PC-3 (cell line): ENCODE measurements at regions not wholly inside any gene's neighbourhood (a gene's known extent, or its start where the extent isn't known, plus 50 kb on each side); places are given as distances from the start of the nearest gene placed in this dataset.

Experiments used
- ATAC-seq: fragments of 200-7000 bp; cut with Tn5 transposase; 2 replicates; pipeline ENCODE4 v1.9.1; 2020; ENCODE audit warnings: mild to moderate bottlenecking, moderate library complexity
- BruUV-seq: library from RNA; stranded (reverse); fragments of 400-500 nt; replicated peaks from 2 replicates; lab custom pipeline; 2021; lab: Mats Ljungman, UMichigan
- CTCF ChIA-PET: fragments of 300-600 bp; sonication (Branson Sonifier 250); formaldehyde crosslinking; loops from one replicate; lab custom pipeline; 2022; ENCODE audit warnings: antibody characterized with exemption; lab: Charles Lee
- POLR2A ChIA-PET: fragments of 300-600 bp; sonication (Branson Sonifier 250); formaldehyde crosslinking; loops from one replicate; lab custom pipeline; 2022; ENCODE audit warnings: antibody characterized with exemption; ENCODE audit not compliant: unreplicated experiment; lab: Charles Lee
- DNase-seq: peaks from one replicate; pipeline ENCODE4 v3.0.0-alpha.2; 2015
- H2AFZ ChIP-seq: fragments of 300-600 bp; sonication (generic); 2 replicates; pipeline ENCODE4 v1.6.0; 2016; ENCODE audit warnings: antibody characterized with exemption, low read length
- H3F3A ChIP-seq: fragments of 300-600 bp; sonication (generic); one replicate; pipeline ENCODE4 v1.6.0; 2017; ENCODE audit warnings: antibody characterized with exemption, low read length, control low read depth, mild to moderate bottlenecking; ENCODE audit not compliant: unreplicated experiment
- H3K27ac ChIP-seq: fragments of 300-600 bp; sonication (generic); 2 replicates; pipeline ENCODE4 v1.5.1; 2016; ENCODE audit warnings: mild to moderate bottlenecking, low read length
- H3K27me3 ChIP-seq: fragments of 300-600 bp; sonication (generic); 2 replicates; pipeline ENCODE4 v1.6.1; 2016; ENCODE audit warnings: low read length, mixed read lengths
- H3K36me3 ChIP-seq: fragments of 300-600 bp; sonication (generic); 2 replicates; pipeline ENCODE4 v1.6.1; 2016; ENCODE audit warnings: low read depth, mixed run types, low read length, mixed read lengths
- H3K4me1 ChIP-seq: fragments of 300-600 bp; sonication (generic); 2 replicates; pipeline ENCODE4 v1.5.1; 2016; ENCODE audit warnings: low read length; ENCODE audit not compliant: insufficient read depth
- H3K4me2 ChIP-seq: fragments of 300-600 bp; sonication (generic); 2 replicates; pipeline ENCODE4 v1.6.0; 2016; ENCODE audit warnings: low read length
- H3K4me3 ChIP-seq: fragments of 300-600 bp; sonication (generic); 2 replicates; pipeline ENCODE4 v1.5.1; 2016; ENCODE audit warnings: mild to moderate bottlenecking, low read length, mixed read lengths
- H3K79me2 ChIP-seq: fragments of 300-600 bp; sonication (generic); 2 replicates; pipeline ENCODE4 v1.6.1; 2017; ENCODE audit warnings: low read length, mixed read lengths
- H3K9ac ChIP-seq: fragments of 300-600 bp; sonication (generic); 2 replicates; pipeline ENCODE4 v1.6.0; 2016; ENCODE audit warnings: mild to moderate bottlenecking, low read length
- H3K9me2 ChIP-seq: fragments of 300-600 bp; sonication (generic); replicated peaks from 2 replicates; pipeline ENCODE4 v1.6.1; 2016; ENCODE audit warnings: mixed run types, low read length, mixed read lengths
- H3K9me3 ChIP-seq: fragments of 300-600 bp; sonication (generic); 2 replicates; pipeline ENCODE4 v1.6.1; 2016; ENCODE audit warnings: low read length, mixed read lengths
- H4K20me1 ChIP-seq: fragments of 300-600 bp; sonication (generic); 2 replicates; pipeline ENCODE4 v1.6.1; 2016; ENCODE audit warnings: low read length, mixed read lengths
- CTCF ChIP-seq: fragments of 300-600 bp; sonication (generic); conservative IDR thresholded peaks from 2 replicates; pipeline ENCODE4 v1.5.1; 2017; ENCODE audit warnings: antibody characterized with exemption, low read depth, mild to moderate bottlenecking, low read length
- EZH2 ChIP-seq: fragments of 300-600 bp; sonication (generic); IDR thresholded peaks from one replicate; pipeline ENCODE4 v1.6.1; 2017; ENCODE audit warnings: antibody characterized with exemption, mild to moderate bottlenecking, low read length; ENCODE audit not compliant: unreplicated experiment
- EZH2phosphoT487 ChIP-seq: fragments of 300-600 bp; sonication (generic); IDR thresholded peaks from 2 replicates; pipeline ENCODE4 v1.6.1; 2018; ENCODE audit warnings: mild to moderate bottlenecking, antibody characterized with exemption, low read length, borderline replicate concordance
- intact Hi-C: fragments of 100-400 bp; cut with micrococcal nuclease; formaldehyde crosslinking; loops from 2 replicates; pipeline ENCODE4 v1.9.0; 2023

GRCh38 chr5:8691221-8691620 is 822.3 kb downstream of the MTRR start:
- no peaks in the 10 kb centered on the region for H3F3A ChIP-seq
- ChIA-PET POLR2A (no interaction called here), CTCF (no interaction called here)
- BruUV-seq = no TSS peak
- intact Hi-C loops = no loop called here
- 0 out of 2 replicates have a peak, but pooled peaks cover 5% of the 10 kb centered on the region for H3K9me2 ChIP-seq
- H4K20me1 ChIP-seq = no peaks in the 10 kb centered on the region
- H3K36me3 ChIP-seq = no peaks in the 10 kb centered on the region
- H3K27me3 ChIP-seq = no peaks in the 10 kb centered on the region
- no peak overlapping the region for H3K4me3 ChIP-seq
- no peaks in the 10 kb centered on the region for H3K9me3 ChIP-seq
- no peak for DNase-seq
- no peaks in the 10 kb centered on the region for H3K4me1 ChIP-seq
- no peak overlapping the region for H3K4me2 ChIP-seq
- no peak for TF ChIP-seq CTCF
- no peak for TF ChIP-seq EZH2
- TF ChIP-seq EZH2phosphoT487 = no peak
- H3K9ac ChIP-seq = no peak overlapping the region
- H3K79me2 ChIP-seq = no peaks in the 10 kb centered on the region
- H2AFZ ChIP-seq = no peak overlapping the region
- H3K27ac ChIP-seq = no peak overlapping the region
- ATAC-seq = no peak

DNA sequence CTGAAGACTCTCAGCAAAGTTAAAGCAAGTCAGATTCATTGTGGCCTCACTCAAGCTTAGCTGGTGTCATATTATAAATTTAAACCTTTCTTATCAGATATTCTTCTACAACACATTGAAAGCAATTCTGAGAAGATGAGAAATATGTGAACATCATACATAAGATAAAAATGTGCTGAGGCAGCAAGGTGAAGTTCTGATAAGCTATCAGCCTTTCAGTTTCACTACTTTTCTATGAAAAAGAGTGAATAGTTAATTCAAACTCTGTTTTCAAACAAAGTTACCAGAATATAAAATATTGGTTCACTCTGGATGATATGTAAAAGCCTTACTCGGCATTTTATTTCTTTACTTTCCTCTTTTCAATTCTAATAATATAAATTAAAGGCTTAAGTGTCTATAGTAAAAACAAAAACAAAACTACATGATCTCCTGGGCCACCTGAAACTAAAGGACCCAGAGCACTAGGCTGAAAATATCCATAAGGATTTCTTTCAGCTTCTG is 824.4 kb downstream of the MTRR start:
- Histone ChIP-seq H3K9ac (no peak overlapping the region), H3F3A (no peaks in the 10 kb centered on the region), H3K27ac (no peak overlapping the region), H3K9me2 (0 out of 2 replicates have a peak, but pooled peaks cover 5% of the 10 kb centered on the region), H3K4me2 (no peak overlapping the region), H3K36me3 (no peaks in the 10 kb centered on the region), H3K9me3 (no peaks in the 10 kb centered on the region), H2AFZ (no peak overlapping the region), H3K79me2 (no peaks in the 10 kb centered on the region), H4K20me1 (no peaks in the 10 kb centered on the region), H3K4me1 (no peaks in the 10 kb centered on the region), H3K4me3 (no peak overlapping the region), H3K27me3 (no peaks in the 10 kb centered on the region)
- BruUV-seq = no TSS peak
- no peak for DNase-seq
- no peak for TF ChIP-seq EZH2phosphoT487
- TF ChIP-seq EZH2 = no peak
- no peak for TF ChIP-seq CTCF
- ATAC-seq = no peak
- ChIA-PET CTCF (no interaction called here), POLR2A (no interaction called here)
- intact Hi-C loops = no loop called here

GRCh38 chr5:8694545-8694944 is 825.6 kb downstream of the MTRR start:
- Histone ChIP-seq H3F3A (no peaks in the 10 kb centered on the region), H3K27me3 (no peaks in the 10 kb centered on the region), H3K9me3 (no peaks in the 10 kb centered on the region), H2AFZ (no peak overlapping the region), H3K79me2 (no peaks in the 10 kb centered on the region), H3K4me3 (no peak overlapping the region), H3K4me2 (no peak overlapping the region), H3K4me1 (no peaks in the 10 kb centered on the region), H3K36me3 (no peaks in the 10 kb centered on the region), H3K9ac (no peak overlapping the region), H3K27ac (no peak overlapping the region), H3K9me2 (no peaks in the 10 kb centered on the region), H4K20me1 (no peaks in the 10 kb centered on the region)
- DNase-seq (no peak), ATAC-seq (no peak)
- no TSS peak for BruUV-seq
- TF ChIP-seq CTCF (no peak), EZH2phosphoT487 (no peak), EZH2 (no peak)
- ChIA-PET CTCF (no interaction called here), POLR2A (no interaction called here)
- intact Hi-C loops = no loop called here
